GM21423 (cell line): ENCODE measurements at regions not wholly inside any gene's neighbourhood (a gene's known extent, or its start where the extent isn't known, plus 50 kb on each side); places are given as distances from the start of the nearest gene placed in this dataset.
"Not testable (repeated sequence)": the region's sequence is repeated elsewhere in the genome, so short reads cannot be mapped to it uniquely, and the experiment has no call there.

Experiments used
- ATAC-seq: cut with Tn5 transposase; IDR thresholded peaks from one replicate; pipeline ENCODE4 v1.9.1; 2021; ENCODE audit warnings: mild to moderate bottlenecking, moderate library complexity; ENCODE audit not compliant: unreplicated experiment

GRCh38 chr2:111385226-111385957 is 264.7 kb downstream of the BCL2L11 start:
- not testable (repeated sequence) for ATAC-seq

DNA sequence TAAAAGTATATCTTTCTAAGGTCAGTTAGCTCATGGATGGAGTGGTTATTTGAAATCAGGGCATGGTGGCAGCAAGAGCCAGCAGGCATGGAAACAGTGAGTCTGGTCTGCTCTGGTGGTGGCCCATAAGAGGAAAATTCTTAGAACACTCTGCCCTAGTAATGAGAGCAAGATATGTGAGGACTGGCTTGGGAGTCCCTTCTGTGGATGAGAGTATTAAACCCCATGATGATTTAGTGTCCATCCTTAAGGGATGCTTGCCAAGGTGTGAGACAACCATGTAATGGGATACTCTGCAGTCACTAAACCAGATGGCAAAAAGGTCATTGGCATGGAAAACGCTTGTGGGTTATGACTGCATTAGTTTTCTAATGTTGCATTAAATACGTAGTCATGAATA is 269.9 kb downstream of the BCL2L11 start:
- not testable (repeated sequence) for ATAC-seq

- ATAC-seq, result not testable (repeated sequence)
These were observed 274.8 kb downstream of the BCL2L11 start for GRCh38 chr2:111395350-111396128.

DNA sequence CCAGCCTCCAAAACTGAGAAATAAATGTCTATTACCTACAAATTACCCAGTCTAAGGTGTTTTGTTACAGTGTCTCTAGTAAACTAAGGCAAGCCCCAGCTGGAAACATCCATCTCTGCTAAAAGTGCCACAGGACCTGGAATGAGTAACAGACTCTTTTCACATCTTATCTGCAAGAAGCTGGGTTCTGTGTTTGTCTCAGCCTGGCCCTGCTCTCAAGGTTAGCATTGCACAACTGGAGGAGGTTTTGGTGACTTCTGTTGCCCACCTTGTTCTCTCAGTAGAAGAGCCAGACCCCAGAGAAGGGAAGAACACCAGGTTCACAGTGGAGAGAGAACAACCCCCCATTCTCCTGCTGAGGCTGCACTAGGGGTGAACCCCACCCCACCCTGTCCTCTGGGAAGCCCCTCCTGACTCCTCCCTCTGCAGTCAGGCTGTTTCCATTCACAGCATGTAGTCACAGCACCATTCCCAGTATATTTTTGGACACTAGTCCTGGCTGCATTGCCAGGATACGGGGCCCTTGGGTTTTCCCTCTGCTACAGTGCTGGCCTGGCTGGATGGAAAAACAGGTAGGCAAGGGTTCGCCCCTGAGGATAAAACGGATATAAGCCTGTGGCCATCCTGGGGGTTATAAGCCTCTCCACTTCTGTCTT is 280.0 kb downstream of the BCL2L11 start:
- not testable (repeated sequence) for ATAC-seq

GRCh38 chr2:111401270-111402140 is 280.8 kb downstream of the BCL2L11 start:
- ATAC-seq, result not testable (repeated sequence)

DNA sequence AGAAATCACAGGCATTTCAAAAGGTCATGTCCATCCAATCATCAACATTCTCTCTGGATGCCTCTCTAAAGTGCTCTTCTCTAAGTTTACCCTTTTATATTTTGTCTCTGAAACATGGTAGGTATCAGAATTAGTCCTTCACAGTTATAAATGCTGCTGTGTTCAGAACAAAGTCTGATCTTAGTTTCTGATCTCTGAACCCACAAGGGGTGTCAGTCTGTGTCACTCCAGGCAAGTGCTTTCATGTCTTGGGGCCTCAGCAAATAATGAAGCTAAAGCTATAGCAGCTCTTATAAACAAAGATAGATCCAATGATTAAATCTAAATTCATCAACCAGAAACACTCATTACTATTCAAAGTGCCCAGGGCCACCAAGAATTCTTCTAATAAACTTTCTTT is 281.7 kb downstream of the BCL2L11 start:
- not testable (repeated sequence) for ATAC-seq

GRCh38 chr2:111403287-111403686 is 282.6 kb downstream of the BCL2L11 start:
- not testable (repeated sequence) for ATAC-seq

DNA sequence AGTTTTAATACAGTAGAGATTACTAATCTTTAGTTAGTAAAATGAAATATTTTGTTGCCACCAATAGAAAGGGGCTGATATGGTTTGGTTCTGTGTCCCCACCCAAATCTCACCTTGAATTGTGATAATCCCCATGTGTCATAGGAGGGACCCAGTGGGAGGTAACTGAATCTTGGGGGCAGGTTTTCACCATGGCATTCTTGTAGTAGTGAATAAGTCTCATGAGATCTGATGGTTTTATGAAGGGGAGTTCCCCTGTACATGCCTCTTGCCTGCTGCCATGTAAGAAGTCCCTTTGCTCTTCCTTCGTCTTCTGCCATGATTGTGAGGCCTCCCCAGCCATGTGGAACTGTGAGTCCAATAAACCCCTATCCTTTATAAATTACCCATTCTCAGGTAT is 285.9 kb downstream of the BCL2L11 start:
- not testable (repeated sequence) for ATAC-seq

GRCh38 chr2:111407632-111408194 is 287.0 kb downstream of the BCL2L11 start:
- not testable (repeated sequence) for ATAC-seq

DNA sequence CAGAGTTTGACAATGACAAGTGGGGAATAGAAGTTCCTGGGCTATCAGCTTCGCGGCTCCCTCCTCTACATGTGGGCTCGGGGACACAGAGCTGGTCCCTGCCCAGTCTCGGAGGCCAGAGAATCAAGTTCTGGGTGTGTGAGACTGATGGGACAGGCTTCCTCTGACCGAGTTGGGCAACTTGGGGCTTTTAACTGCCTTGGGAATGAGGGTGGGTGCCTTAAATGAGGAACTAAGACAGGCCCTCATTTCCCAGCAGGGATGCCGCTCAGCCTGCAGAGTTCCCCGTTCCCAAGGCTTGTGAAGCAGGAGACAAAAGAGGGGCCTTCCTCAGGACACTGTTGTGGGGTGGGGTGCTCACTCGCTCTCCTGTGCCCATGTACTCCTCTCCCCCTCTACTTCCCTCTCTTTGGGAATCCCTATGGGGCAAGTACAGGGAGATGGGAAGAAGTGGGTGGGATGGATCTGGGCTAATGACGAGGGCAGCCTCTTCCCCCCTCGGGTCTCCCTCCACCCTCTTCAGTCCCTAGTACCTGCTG is 290.2 kb downstream of the BCL2L11 start:
- ATAC-seq, result not testable (repeated sequence)

GRCh38 chr2:111411867-111412681 is 291.4 kb downstream of the BCL2L11 start:
- ATAC-seq, result not testable (repeated sequence)

- ATAC-seq, result not testable (repeated sequence)
These were observed 292.3 kb downstream of the BCL2L11 start for GRCh38 chr2:111412841-111413650.

GRCh38 chr2:111413950-111414349 is 293.2 kb downstream of the BCL2L11 start:
- not testable (repeated sequence) for ATAC-seq

DNA sequence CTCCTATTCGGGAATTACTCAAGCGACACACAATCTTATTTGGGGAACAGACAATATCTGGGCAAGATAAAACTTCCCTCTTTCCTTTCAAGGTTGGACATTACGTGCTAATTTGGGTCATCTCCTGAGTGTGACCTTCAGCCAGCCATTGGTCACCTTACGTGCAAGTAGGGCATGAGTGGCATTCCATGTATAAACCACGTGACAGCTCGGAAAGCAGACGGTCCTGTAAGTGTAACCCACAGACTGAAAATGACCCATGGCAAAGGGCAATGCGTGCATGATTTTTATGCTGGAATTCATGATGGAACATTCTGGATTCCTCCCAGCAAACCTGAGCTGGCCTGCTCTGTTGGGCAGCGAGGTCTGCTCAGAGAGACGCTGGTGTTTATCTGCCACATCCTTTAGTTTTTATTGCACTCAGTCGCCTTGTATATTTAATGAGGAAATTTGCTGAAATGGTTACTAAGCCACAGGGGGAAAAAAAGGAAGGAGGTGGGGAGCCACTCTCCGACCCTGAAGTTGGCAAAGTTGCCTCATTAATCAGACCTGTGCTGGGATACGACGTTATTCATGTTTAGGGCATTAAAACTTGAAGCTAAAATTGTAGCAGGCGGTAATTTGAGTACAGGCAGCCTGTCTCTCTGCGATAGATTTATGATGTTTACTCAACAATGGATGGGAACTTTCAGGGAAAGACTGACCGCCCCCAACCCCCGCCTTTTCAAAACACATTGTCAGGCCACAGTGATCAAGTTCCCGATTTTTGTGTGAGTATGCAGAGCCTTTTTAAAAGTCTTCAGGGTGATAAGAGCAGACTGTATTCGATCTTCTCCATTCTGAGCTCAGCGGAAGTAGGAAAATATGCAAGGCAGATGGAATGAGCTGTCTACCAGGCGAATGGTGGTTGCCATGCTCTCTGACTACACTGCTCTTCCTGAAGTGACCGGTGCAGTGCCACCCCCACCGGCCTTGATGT is 295.3 kb downstream of the BCL2L11 start:
- ATAC-seq, result not testable (repeated sequence)

GRCh38 chr2:111417026-111417425 is 296.3 kb downstream of the BCL2L11 start:
- not testable (repeated sequence) for ATAC-seq

GRCh38 chr2:111418091-111418875 is 297.6 kb downstream of the BCL2L11 start:
- not testable (repeated sequence) for ATAC-seq
